Neural progenitor cell (in vitro differentiated cells): ENCODE measurements at regions not wholly inside any gene's neighbourhood (a gene's known extent, or its start where the extent isn't known, plus 50 kb on each side); places are given as distances from the start of the nearest gene placed in this dataset.

Source experiments
- CTCF ChIP-seq: fragments of 200-600 bp; sonication (generic); IDR thresholded peaks from 2 replicates; pipeline ENCODE4 v1.5.1; 2017; ENCODE audit warnings: antibody characterized with exemption, mild to moderate bottlenecking
- EZH2 ChIP-seq: fragments of 200-600 bp; sonication (generic); IDR thresholded peaks from 2 replicates; pipeline ENCODE4 v1.6.1; 2017; ENCODE audit warnings: antibody characterized with exemption, mild to moderate bottlenecking, moderate library complexity
- EZH2phosphoT487 ChIP-seq: fragments of 200-600 bp; sonication (generic); IDR thresholded peaks from 2 replicates; pipeline ENCODE4 v1.6.1; 2017; ENCODE audit warnings: antibody characterized with exemption

GRCh38 chr1:238029126-238029525, 138.4 kb upstream of the ZP4 start:
- TF ChIP-seq CTCF (no peak), EZH2phosphoT487 (no peak), EZH2 (no peak)
